Fibroblast of lung (primary cell): ENCODE measurements at regions not wholly inside any gene's neighbourhood (a gene's known extent, or its start where the extent isn't known, plus 50 kb on each side); places are given as distances from the start of the nearest gene placed in this dataset.
"Not testable (repeated sequence)": the region's sequence is repeated elsewhere in the genome, so short reads cannot be mapped to it uniquely, and the experiment has no call there.

Source experiments
- CTCF ChIP-seq, 2 donors: IDR thresholded peaks in 1 of 2; conservative IDR thresholded peaks in 1 of 2; 1 replicate in 1 of 2; 2 replicates in 1 of 2; pipeline ENCODE4 v1.5.1; 2011 to 2012; ENCODE audit warnings: low read length in 2 of 2, control low read depth in 1 of 2, inconsistent platforms in 1 of 2, low read depth in 1 of 2, mild to moderate bottlenecking in 1 of 2
- EZH2 ChIP-seq: IDR thresholded peaks from 2 replicates; pipeline ENCODE4 v1.5.1; 2012; ENCODE audit warnings: low read length, control low read depth, mild to moderate bottlenecking; ENCODE audit errors: missing control alignments

GRCh38 chrX:63277394-63277793, 73.7 kb downstream of the SPIN4 start:
- not testable (repeated sequence) for TF ChIP-seq CTCF (conservative IDR thresholded peaks at IDR 0.05 in 1 of 2, IDR thresholded peaks at IDR 0.05 in 1 of 2; ENCODE audit: low read depth in 1 of 2, low read length in 2 of 2); EZH2
